G401.6 (cell line): ENCODE measurements at regions not wholly inside any gene's neighbourhood (a gene's known extent, or its start where the extent isn't known, plus 50 kb on each side); places are given as distances from the start of the nearest gene placed in this dataset.
"Not testable (repeated sequence)": the region's sequence is repeated elsewhere in the genome, so short reads cannot be mapped to it uniquely, and the experiment has no call there.

ENCODE experiments used
- FAIRE-seq: peaks from 2 replicates; lab custom pipeline; 2012; peaks lifted over from hg19 to GRCh38; lab: Jason Lieb, UNC

GRCh38 chr12:73973486-73973885 lies 564.1 kb upstream of the ATXN7L3B start:
- FAIRE-seq = no peak

DNA sequence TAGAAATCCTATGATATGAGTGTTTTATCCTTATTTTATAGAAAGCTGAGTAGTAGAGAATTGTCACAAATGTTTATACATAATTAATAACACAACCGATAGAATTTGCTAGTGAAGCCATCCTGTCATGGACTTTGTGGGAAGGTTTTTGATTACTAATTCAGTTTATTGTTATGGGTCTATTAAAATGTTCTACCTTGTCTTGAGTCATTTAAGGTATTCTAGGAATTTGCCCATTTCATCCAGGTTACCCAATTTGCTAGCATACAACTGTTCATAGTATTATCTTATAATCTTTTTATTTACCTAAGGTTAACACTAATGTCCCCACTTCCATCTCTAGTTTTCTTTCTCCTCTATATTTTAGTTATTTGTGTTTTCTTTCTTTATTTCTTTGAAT lies 553.1 kb upstream of the ATXN7L3B start:
- FAIRE-seq = no peak

DNA sequence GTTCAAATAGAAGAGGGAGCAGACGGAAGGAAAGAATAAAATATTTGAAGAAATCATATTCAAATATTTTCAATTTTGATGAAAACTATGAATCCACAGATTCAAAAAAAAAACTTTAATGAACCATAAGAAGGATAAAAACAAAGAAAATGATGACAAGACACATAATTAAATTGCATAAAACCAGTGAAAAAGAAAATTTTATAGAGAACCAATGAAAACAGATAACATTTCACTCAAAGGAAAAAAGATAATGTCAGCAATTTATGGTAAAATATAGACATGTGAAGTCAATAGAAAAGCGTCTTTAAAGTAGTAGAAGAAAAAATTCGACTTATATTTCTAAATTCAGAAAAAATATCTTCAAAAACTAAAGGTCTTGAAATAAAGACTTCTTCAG lies 546.5 kb upstream of the ATXN7L3B start:
- no peak for FAIRE-seq

DNA sequence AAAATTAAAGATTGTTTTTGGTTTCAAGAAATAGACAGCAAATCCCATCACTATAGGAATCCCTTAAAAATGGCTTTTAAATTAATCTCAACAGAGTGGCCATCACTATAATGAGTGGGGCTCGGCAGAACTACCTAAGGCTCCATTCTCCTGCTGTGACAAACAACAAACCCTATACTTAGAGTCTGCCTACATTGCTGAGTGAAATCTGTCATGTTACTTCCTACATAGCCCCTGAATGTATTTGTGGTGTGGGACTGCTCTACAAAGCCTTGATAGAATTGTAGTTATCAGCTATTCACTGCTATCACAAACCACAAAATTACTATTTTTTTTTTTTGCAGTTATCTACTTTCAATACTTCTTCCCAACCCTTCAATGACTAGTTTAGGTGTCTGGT lies 538.7 kb upstream of the ATXN7L3B start:
- FAIRE-seq = no peak

GRCh38 chr12:74015118-74015517 lies 522.5 kb upstream of the ATXN7L3B start:
- no peak for FAIRE-seq

- FAIRE-seq = not testable (repeated sequence)
Measured at GRCh38 chr12:74016324-74016723, 521.3 kb upstream of the ATXN7L3B start.

- no peak for FAIRE-seq
Measured at GRCh38 chr12:74018849-74019248, 518.8 kb upstream of the ATXN7L3B start.

- FAIRE-seq = no peak
Measured at GRCh38 chr12:74021937-74022336, 515.7 kb upstream of the ATXN7L3B start.

- FAIRE-seq = no peak
Measured at GRCh38 chr12:74031045-74031444, 506.6 kb upstream of the ATXN7L3B start.

GRCh38 chr12:74033531-74033930 lies 504.1 kb upstream of the ATXN7L3B start:
- no peak for FAIRE-seq

DNA sequence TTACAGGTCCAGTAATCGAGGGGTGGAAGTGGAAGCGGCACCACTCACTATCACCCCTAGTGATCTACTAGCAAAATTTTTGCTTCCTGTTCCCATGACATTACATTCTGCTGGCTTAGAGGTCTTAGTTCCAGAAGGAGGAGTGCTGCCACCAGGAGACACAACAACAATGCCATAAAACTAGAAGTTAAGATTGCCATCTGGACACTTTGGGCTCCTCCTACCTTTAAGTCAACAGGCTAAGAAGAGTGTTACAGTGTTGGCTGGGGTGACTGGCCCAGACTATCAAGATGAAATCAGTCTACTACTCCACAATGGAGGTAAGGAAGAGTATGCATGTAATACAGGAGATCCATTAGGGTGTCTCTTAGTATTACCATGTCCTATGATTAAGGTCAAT lies 498.5 kb upstream of the ATXN7L3B start:
- FAIRE-seq = not testable (repeated sequence)

- FAIRE-seq = no peak
Measured at GRCh38 chr12:74043343-74043742, 494.3 kb upstream of the ATXN7L3B start.

DNA sequence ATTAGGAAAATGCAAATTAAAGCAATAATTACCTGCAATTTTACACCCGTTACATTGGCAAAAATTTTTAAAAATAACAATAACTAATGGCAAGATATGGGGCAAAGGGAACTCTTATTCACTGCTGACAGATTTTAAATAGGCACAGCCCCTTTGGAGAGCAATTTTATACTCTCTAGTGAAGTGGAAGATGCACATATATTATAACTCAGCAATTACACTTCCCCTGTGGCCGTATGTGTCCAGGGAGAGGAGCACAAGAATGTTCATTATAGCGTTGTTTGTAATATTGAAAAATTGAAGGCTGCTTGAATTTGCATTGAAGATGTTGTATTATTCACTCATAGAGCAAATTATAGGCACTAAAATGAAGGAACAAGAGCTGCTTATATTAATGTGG lies 488.3 kb upstream of the ATXN7L3B start:
- no peak for FAIRE-seq

DNA sequence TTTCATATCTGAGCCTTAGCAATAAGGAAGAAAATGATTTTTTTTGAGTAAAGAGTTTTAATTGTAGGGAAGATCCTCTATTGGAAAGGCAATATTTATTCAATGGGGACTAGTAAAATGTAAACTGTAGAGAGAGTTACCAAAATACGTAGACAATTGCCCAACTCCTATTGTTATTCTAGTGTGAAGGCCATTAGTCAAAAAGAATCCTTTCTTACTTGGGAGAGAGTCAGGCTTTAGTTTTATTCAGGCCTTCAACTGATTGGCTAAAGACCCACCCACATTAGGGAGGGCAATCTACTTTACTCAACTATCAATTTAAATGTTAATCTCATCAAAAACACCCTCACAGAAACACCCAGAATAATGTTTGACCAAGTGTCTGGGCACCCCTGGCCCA lies 485.8 kb upstream of the ATXN7L3B start:
- FAIRE-seq = no peak

GRCh38 chr12:74066476-74066875 lies 471.2 kb upstream of the ATXN7L3B start:
- no peak for FAIRE-seq

GRCh38 chr12:74071182-74071581 lies 466.5 kb upstream of the ATXN7L3B start:
- FAIRE-seq = no peak

DNA sequence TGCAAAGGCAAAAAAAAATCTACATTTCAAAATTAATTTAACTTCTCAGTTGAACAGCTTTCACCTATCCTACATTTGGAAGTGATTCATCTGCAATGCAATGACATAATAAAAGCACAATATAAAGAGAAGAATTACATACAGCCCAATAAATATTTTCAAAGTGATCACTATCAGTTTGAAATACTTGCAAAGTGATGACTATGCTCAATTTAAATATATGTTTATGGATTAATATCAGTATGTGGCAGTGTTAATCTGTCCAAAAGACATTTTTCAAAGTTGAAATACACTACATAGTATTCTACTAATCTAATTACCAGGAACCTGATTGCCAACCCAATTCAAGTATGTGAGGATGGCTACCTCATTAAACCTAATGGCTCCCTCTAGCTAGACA lies 460.7 kb upstream of the ATXN7L3B start:
- FAIRE-seq = no peak

GRCh38 chr12:74105434-74105833 lies 432.2 kb upstream of the ATXN7L3B start:
- no peak for FAIRE-seq

GRCh38 chr12:74108729-74109128 lies 428.9 kb upstream of the ATXN7L3B start:
- FAIRE-seq = no peak

DNA sequence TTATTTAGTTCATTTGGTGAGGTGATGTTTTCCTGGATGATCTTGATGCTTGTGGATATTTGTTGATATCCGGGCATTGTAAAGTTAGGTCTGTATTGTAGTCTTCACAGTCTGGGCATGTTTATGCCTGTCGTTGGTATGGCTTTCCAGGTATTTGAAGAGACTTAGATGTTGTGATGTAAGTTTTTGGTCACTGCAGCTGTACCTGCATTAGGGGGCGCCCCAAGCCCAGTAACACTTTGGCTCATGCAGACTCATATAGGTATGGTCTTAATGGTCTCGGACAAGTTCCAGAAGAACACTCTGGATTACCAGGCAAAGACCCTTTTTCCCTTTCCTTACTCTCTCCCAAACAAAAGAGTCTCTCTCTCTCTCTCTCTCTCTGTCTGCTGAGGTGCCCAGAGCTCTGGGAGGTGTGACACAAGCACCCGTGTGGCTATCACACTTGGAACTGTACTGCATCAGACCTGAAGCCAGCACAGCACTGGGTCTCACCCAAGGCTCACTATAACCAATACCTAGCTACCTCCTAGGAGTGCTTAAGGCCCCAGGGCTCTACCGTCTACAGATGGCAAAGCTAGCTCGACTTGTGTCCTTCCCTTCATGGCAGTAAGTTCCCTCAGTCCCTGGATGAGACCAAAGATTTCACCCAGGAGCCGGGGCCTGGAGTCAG lies 425.8 kb upstream of the ATXN7L3B start:
- FAIRE-seq = no peak

GRCh38 chr12:74119811-74120362 lies 417.7 kb upstream of the ATXN7L3B start:
- FAIRE-seq = no peak

- FAIRE-seq = no peak
Measured at GRCh38 chr12:74120644-74121043, 417.0 kb upstream of the ATXN7L3B start.

GRCh38 chr12:74129702-74130101 lies 407.9 kb upstream of the ATXN7L3B start:
- no peak for FAIRE-seq

GRCh38 chr12:74144396-74144795 lies 393.2 kb upstream of the ATXN7L3B start:
- no peak for FAIRE-seq

GRCh38 chr12:74145328-74145727 lies 392.3 kb upstream of the ATXN7L3B start:
- no peak for FAIRE-seq
